ENCODE measurements at regions not wholly inside any gene's neighbourhood (a gene's known extent, or its start where the extent isn't known, plus 50 kb on each side); places are given as distances from the start of the nearest gene placed in this dataset.

GRCh38 chr2:188894979-188895378 lies 79.2 kb upstream of the COL3A1 start:
- TF ChIP-seq STAT6 (CRISPR knock-in tag; conservative IDR thresholded peaks at IDR 0.05; ENCODE audit: low read depth) (no peak), NR3C1 (CRISPR knock-in tag; conservative IDR thresholded peaks at IDR 0.05; ENCODE audit: low read depth) (no peak), ATF1 (CRISPR knock-in tag; IDR thresholded peaks at IDR 0.05) (no peak), MAX (CRISPR knock-in tag; IDR thresholded peaks at IDR 0.05) (no peak), AFF4 (CRISPR knock-in tag; IDR thresholded peaks at IDR 0.05; ENCODE audit: borderline replicate concordance) (no peak)
- TF ChIP-seq, protein P1, sequence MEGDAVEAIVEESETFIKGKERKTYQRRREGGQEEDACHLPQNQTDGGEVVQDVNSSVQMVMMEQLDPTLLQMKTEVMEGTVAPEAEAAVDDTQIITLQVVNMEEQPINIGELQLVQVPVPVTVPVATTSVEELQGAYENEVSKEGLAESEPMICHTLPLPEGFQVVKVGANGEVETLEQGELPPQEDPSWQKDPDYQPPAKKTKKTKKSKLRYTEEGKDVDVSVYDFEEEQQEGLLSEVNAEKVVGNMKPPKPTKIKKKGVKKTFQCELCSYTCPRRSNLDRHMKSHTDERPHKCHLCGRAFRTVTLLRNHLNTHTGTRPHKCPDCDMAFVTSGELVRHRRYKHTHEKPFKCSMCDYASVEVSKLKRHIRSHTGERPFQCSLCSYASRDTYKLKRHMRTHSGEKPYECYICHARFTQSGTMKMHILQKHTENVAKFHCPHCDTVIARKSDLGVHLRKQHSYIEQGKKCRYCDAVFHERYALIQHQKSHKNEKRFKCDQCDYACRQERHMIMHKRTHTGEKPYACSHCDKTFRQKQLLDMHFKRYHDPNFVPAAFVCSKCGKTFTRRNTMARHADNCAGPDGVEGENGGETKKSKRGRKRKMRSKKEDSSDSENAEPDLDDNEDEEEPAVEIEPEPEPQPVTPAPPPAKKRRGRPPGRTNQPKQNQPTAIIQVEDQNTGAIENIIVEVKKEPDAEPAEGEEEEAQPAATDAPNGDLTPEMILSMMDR (IDR thresholded peaks at IDR 0.05) = no peak

Data from WTC11 (cell line).